Gastrocnemius medialis (tissue), 4 donors: ENCODE measurements at regions not wholly inside any gene's neighbourhood (a gene's known extent, or its start where the extent isn't known, plus 50 kb on each side); places are given as distances from the start of the nearest gene placed in this dataset.
"Not testable (repeated sequence)": the region's sequence is repeated elsewhere in the genome, so short reads cannot be mapped to it uniquely, and the experiment has no call there.

Experiments used
- ATAC-seq, 2 donors: fragments of 150-250 bp; one replicate each; pipeline ENCODE4 v1.9.1; 2016
- DNase-seq, 2 donors: peaks; one replicate each; pipeline ENCODE4 v3.0.0-alpha.2; 2019
- H3K27ac ChIP-seq, 4 donors: fragments of 200-600 bp; sonication (generic); 1 replicate in 1 of 4; 2 replicates in 3 of 4; pipeline ENCODE4 v1.5.1; 2016 to 2018; ENCODE audit warnings: mild to moderate bottlenecking in 2 of 4, moderate library complexity in 1 of 4
- H3K27me3 ChIP-seq, 3 donors: fragments of 200-600 bp; sonication (generic) in 2 of 3; 1 replicate in 1 of 3; 2 replicates in 2 of 3; pipeline versions ENCODE4 v1.5.1 to v1.6.0; 2016 to 2019; ENCODE audit warnings: mild to moderate bottlenecking in 1 of 3, moderate library complexity in 1 of 3
- H3K36me3 ChIP-seq, 2 donors: fragments of 200-600 bp; sonication (generic) in 1 of 2; one replicate each; pipeline ENCODE4 v1.5.1; 2017 to 2018
- H3K4me1 ChIP-seq, 2 donors: fragments of 200-600 bp; sonication (generic) in 1 of 2; one replicate each; pipeline ENCODE4 v1.5.1; 2016 to 2017; ENCODE audit warnings: mild to moderate bottlenecking in 2 of 2
- H3K4me3 ChIP-seq, 4 donors: fragments of 200-600 bp; sonication (generic) in 3 of 4; 1 replicate in 1 of 4; 2 replicates in 3 of 4; pipeline ENCODE4 v1.5.1; 2016 to 2019; ENCODE audit warnings: mild to moderate bottlenecking in 2 of 4
- H3K9me3 ChIP-seq, 3 donors: fragments of 200-600 bp; sonication (generic) in 2 of 3; 1 replicate in 1 of 3; 2 replicates in 2 of 3; pipeline ENCODE4 v1.5.1; 2016 to 2019
- CTCF ChIP-seq, 5 experiments: fragments of 450-650 bp in 3 of 5; fragments of 200-600 bp in 2 of 5; sonication (generic) in 2 of 5; IDR thresholded peaks in 4 of 5; conservative IDR thresholded peaks in 1 of 5; 1 replicate in 4 of 5; 2 replicates in 1 of 5; pipeline ENCODE4 v1.5.1; 2016 to 2019; ENCODE audit warnings: antibody characterized with exemption in 5 of 5, mild to moderate bottlenecking in 3 of 5, moderate library complexity in 3 of 5
- POLR2A ChIP-seq, 2 donors: fragments of 450-650 bp; IDR thresholded peaks; one replicate each; pipeline ENCODE4 v1.6.1; 2017; ENCODE audit warnings: antibody characterized with exemption in 2 of 2, mild to moderate bottlenecking in 2 of 2, moderate library complexity in 2 of 2
- in situ Hi-C, 4 donors: fragments of 200-750 bp; cut with MboI; loops; one replicate each; pipeline versions ENCODE4 v1.15.0 to v1.8.0; 2017; ENCODE audit warnings: low sequenced_read_pairs in 4 of 4
- intact Hi-C: fragments of 100-400 bp; cut with DNase I; formaldehyde crosslinking; loops from one replicate; pipeline ENCODE4 v1.15.1; 2023; ENCODE audit warnings: low total_unique reads

- Histone ChIP-seq H3K4me3 (no peak overlapping the region), H3K9me3 (no peaks in the 10 kb centered on the region), H3K4me1 (no peaks in the 10 kb centered on the region), H3K36me3 (no peaks in the 10 kb centered on the region), H3K27ac (no peak overlapping the region), H3K27me3 (no peaks in the 10 kb centered on the region)
- DNase-seq (no peak), ATAC-seq (no peak)
- in situ Hi-C loops = no loop called here
- intact Hi-C loops = no loop called here
- no peak for TF ChIP-seq POLR2A (IDR thresholded peaks at IDR 0.05)
- TF ChIP-seq CTCF (IDR thresholded peaks at IDR 0.05 in 4 of 5, conservative IDR thresholded peaks at IDR 0.05 in 1 of 5) = no peak
These were observed 1278.0 kb upstream of the ALCAM start for GRCh38 chr3:104088738-104089137.

- H3K9me3 ChIP-seq, H3K27ac ChIP-seq, H3K36me3 ChIP-seq, in situ Hi-C loops, ATAC-seq, H3K4me3 ChIP-seq, DNase-seq, intact Hi-C loops, H3K27me3 ChIP-seq, H3K4me1 ChIP-seq: not testable (repeated sequence)
These were observed 1276.7 kb upstream of the ALCAM start for GRCh38 chr3:104089987-104090386.

GRCh38 chr3:104101736-104102135, 1265.0 kb upstream of the ALCAM start:
- ATAC-seq = no peak
- Histone ChIP-seq H3K27ac (no peak overlapping the region), H3K4me3 (no peak overlapping the region), H3K27me3 (no peaks in the 10 kb centered on the region), H3K9me3 (no peaks in the 10 kb centered on the region), H3K36me3 (no peaks in the 10 kb centered on the region), H3K4me1 (no peaks in the 10 kb centered on the region)
- TF ChIP-seq POLR2A (IDR thresholded peaks at IDR 0.05) (no peak), CTCF (IDR thresholded peaks at IDR 0.05 in 4 of 5, conservative IDR thresholded peaks at IDR 0.05 in 1 of 5) (no peak)
- no peak for DNase-seq
- in situ Hi-C loops = no loop called here
- intact Hi-C loops = no loop called here

GRCh38 chr3:104102386-104102785, 1264.3 kb upstream of the ALCAM start:
- H3K27me3 ChIP-seq = no peaks in the 10 kb centered on the region
- ATAC-seq = no peak
- H3K36me3 ChIP-seq = no peaks in the 10 kb centered on the region
- in situ Hi-C loops (no loop called here), intact Hi-C loops (no loop called here)
- H3K4me1 ChIP-seq = no peaks in the 10 kb centered on the region
- H3K4me3 ChIP-seq = no peak overlapping the region
- H3K27ac ChIP-seq = no peak overlapping the region
- no peaks in the 10 kb centered on the region for H3K9me3 ChIP-seq
- TF ChIP-seq CTCF (IDR thresholded peaks at IDR 0.05 in 4 of 5, conservative IDR thresholded peaks at IDR 0.05 in 1 of 5) (no peak), POLR2A (IDR thresholded peaks at IDR 0.05) (no peak)
- DNase-seq = no peak

- Histone ChIP-seq H3K27me3 (no peaks in the 10 kb centered on the region), H3K4me1 (no peaks in the 10 kb centered on the region), H3K4me3 (no peak overlapping the region), H3K36me3 (no peaks in the 10 kb centered on the region), H3K9me3 (no peaks in the 10 kb centered on the region), H3K27ac (no peak overlapping the region)
- in situ Hi-C loops (no loop called here), intact Hi-C loops (no loop called here)
- TF ChIP-seq CTCF (IDR thresholded peaks at IDR 0.05 in 4 of 5, conservative IDR thresholded peaks at IDR 0.05 in 1 of 5) = no peak
- TF ChIP-seq POLR2A (IDR thresholded peaks at IDR 0.05) = no peak
- ATAC-seq = no peak
- DNase-seq = no peak
These were observed 1260.4 kb upstream of the ALCAM start for GRCh38 chr3:104106276-104106675.
